ENCODE measurements at regions not wholly inside any gene's neighbourhood (a gene's known extent, or its start where the extent isn't known, plus 50 kb on each side); places are given as distances from the start of the nearest gene placed in this dataset.
A peak's percentile ranks its signal among the peaks of the same experiment; 100 is the strongest.

DNA sequence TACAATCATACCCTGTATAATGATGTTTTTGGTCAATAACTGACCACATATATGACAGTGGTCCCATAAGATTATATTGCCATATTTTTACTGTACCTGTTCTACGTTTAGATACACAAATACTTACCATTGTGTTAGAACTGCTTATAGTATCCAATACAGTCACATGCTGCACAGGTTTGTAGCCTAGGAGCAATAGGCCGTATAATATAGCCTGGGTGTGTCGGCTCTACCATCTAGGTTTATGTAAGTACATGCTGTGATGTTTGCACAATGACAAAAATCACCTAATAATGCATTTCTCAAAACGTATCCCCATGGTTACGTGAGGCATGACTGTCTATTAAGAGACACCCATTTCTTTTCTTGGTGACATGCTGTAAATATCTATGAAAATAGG is 55.0 kb upstream of the APCDD1 start:
- Histone ChIP-seq H3K4me3 (no peak overlapping the region), H3K27ac (no peak overlapping the region), H3K27me3 (no peaks in the 10 kb centered on the region)

DNA sequence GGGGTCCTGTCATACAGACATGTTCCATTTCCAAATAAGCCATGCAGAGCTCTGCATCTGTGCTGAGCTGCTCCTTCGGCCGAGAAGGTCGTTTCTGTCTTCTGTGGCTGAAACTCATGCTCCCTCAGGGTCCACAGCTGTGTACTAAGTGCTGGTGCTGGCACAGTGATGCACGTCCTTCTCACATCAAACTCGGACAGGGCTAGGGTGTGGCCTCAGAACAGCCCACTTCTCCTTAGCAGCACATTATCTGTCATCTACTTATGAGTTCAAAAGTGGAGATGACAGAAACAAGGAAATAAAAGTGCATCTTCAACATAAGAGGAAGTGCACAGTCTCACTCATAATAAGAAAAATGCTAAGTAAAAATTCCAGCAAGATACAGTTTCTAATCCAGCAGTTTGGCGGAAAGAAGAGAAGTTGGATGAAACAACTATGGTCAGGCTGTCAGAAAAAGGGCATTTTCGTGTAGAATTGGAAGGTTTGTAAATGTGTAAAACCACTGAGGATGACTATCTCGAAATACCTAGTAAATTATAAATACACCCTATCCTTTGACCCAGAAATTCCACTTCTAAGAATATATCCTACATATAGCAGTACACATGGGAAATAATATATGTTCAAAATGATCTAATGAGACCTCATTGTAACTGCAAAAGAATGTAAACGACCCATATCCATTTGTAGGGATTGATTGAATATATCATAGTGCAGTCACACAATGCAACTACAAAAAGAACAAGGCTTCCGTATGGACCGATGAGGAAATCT is 53.7 kb upstream of the APCDD1 start:
- peaks cover 0 to 14% (median 7%) of the 10 kb centered on the region in 4 donors for H3K4me1 ChIP-seq
- no peak overlapping the region for H3K27ac ChIP-seq
- H3K4me3 ChIP-seq: no peak overlapping the region
- H3K9me3 ChIP-seq: no peaks in the 10 kb centered on the region
- DNase-seq (no peak), ATAC-seq (ENCODE audit: low FRiP score in 2 of 2) (peak; percentile 74 to 76)
- no peak for TF ChIP-seq EP300 (IDR thresholded peaks at IDR 0.05)
- TF ChIP-seq, protein P1, sequence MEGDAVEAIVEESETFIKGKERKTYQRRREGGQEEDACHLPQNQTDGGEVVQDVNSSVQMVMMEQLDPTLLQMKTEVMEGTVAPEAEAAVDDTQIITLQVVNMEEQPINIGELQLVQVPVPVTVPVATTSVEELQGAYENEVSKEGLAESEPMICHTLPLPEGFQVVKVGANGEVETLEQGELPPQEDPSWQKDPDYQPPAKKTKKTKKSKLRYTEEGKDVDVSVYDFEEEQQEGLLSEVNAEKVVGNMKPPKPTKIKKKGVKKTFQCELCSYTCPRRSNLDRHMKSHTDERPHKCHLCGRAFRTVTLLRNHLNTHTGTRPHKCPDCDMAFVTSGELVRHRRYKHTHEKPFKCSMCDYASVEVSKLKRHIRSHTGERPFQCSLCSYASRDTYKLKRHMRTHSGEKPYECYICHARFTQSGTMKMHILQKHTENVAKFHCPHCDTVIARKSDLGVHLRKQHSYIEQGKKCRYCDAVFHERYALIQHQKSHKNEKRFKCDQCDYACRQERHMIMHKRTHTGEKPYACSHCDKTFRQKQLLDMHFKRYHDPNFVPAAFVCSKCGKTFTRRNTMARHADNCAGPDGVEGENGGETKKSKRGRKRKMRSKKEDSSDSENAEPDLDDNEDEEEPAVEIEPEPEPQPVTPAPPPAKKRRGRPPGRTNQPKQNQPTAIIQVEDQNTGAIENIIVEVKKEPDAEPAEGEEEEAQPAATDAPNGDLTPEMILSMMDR (IDR thresholded peaks at IDR 0.05): no peak
- TF ChIP-seq POLR2AphosphoS5 (IDR thresholded peaks at IDR 0.05): no peak
- no peak for TF ChIP-seq POLR2A (IDR thresholded peaks at IDR 0.05)
- H3K36me3 ChIP-seq: no peaks in the 10 kb centered on the region
- H3K27me3 ChIP-seq: no peaks in the 10 kb centered on the region
- 60 to 69% methylated on average over 10 to 11 of the region's 11 CpGs for WGBS, 2 donors

More for the DNA sequence above, 55.0 kb upstream of the APCDD1 start:
- peaks cover 0 to 12% (median 7%) of the 10 kb centered on the region in 4 donors for H3K4me1 ChIP-seq
- no peak for DNase-seq
- ATAC-seq (ENCODE audit: low FRiP score in 2 of 2): no peak
- TF ChIP-seq POLR2AphosphoS5 (IDR thresholded peaks at IDR 0.05): no peak
- TF ChIP-seq, protein P1 (IDR thresholded peaks at IDR 0.05): no peak
- no peak for TF ChIP-seq EP300 (IDR thresholded peaks at IDR 0.05)
- TF ChIP-seq POLR2A (IDR thresholded peaks at IDR 0.05): no peak
- no peaks in the 10 kb centered on the region for H3K36me3 ChIP-seq
- no peaks in the 10 kb centered on the region for H3K9me3 ChIP-seq
- WGBS, 2 donors: 74 to 94% methylated on average over 5 of the region's 5 CpGs

DNA sequence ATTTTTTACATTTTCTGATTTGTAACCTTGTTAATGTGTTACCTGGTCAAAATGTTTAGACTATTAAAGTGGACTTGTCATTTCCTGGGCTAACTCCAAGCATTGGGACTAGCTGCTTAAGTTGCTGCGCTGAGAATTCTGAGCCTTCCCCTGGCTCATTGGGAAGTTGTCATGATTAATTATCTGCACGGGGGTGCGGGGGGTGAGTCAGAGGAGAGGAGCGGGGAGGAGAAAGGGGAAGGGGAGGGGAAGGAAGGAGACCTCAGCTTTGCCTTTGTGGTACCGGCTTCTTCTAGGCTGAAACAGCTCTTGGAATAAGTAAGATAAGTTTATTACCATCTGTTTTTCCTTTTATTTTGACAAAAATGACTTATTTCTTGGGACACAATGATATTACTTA is 52.9 kb upstream of the APCDD1 start:
- WGBS, 2 donors: 3 to 4% methylated on average over 4 of the region's 5 CpGs
- no peak overlapping the region for H3K27ac ChIP-seq
- no peak overlapping the region for H3K4me3 ChIP-seq
- DNase-seq: no peak
- H3K9me3 ChIP-seq: no peaks in the 10 kb centered on the region
- no peak for TF ChIP-seq POLR2A (IDR thresholded peaks at IDR 0.05)
- TF ChIP-seq, protein P1 (IDR thresholded peaks at IDR 0.05): no peak
- no peak for TF ChIP-seq POLR2AphosphoS5 (IDR thresholded peaks at IDR 0.05)
- no peak for TF ChIP-seq EP300 (IDR thresholded peaks at IDR 0.05)
- H3K36me3 ChIP-seq: no peaks in the 10 kb centered on the region
- H3K4me1 ChIP-seq: peaks cover 0 to 19% (median 7%) of the 10 kb centered on the region in 4 donors
- no peaks in the 10 kb centered on the region for H3K27me3 ChIP-seq
- peak in 1 of 2 donors; percentile 33 for ATAC-seq (ENCODE audit: low FRiP score in 2 of 2)

DNA sequence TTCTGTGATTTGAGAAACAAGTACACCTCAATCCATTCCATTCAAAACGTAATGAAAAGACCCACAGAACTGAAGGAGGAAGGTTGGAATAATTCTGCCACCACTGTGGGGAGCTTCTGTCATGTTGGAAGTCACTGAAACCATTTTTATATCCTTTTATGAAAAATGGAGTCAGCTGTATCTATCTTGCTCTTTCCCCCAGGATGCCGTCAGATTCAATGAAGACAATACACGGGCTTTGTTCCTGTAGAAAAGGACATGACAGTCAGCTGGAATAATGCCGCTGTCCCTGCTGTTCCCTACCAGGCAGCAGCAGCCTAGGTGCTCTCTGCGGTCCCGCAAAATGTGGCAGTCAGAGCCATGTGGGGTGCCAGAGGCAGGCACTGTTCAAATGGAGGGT is 52.5 kb upstream of the APCDD1 start:
- H3K27me3 ChIP-seq: no peaks in the 10 kb centered on the region
- no peak overlapping the region for H3K27ac ChIP-seq
- TF ChIP-seq EP300 (IDR thresholded peaks at IDR 0.05) (no peak), POLR2AphosphoS5 (IDR thresholded peaks at IDR 0.05) (no peak)
- no peak overlapping the region for H3K4me3 ChIP-seq
- 82 to 83% methylated on average over 6 of the region's 6 CpGs for WGBS, 2 donors
- DNase-seq: no peak
- H3K4me1 ChIP-seq: peaks cover 0 to 19% (median 7%) of the 10 kb centered on the region in 4 donors
- no peaks in the 10 kb centered on the region for H3K9me3 ChIP-seq
- no peaks in the 10 kb centered on the region for H3K36me3 ChIP-seq
- no peak for ATAC-seq (ENCODE audit: low FRiP score in 2 of 2)

DNA sequence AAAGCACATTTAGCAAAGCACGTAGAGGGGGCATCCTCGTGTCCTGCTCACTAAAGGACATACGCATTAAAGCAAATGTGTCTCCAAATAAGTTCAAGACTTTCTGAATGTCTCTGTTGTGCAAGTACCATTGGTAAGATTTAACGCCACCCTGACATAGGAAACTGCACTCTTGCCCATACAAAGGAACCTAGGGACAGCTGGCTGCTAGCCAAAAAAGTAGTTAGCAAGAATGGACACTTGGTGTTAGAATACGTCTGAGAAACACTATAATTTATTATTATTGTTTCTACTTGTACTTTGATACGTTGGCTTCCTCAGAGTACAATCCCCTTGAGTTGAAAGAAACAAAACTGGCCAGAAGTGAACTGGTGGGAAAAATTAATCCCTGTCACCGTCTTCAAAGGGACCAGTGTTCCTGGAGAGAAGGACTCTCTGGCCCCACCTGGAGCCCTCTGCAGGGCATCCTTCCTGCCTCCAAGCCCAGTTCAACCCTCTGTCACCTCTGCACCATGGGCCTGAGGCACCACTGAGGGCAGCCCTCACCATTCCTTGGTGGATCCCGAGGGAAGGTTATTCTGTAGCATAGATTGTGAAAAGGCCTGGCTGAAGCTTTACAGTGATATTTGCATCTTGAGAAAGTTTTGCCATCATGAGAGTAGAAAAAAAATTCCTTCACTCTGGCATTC is 51.4 kb upstream of the APCDD1 start:
- no peak overlapping the region for H3K4me3 ChIP-seq
- TF ChIP-seq POLR2A (IDR thresholded peaks at IDR 0.05): no peak
- TF ChIP-seq EP300 (IDR thresholded peaks at IDR 0.05): no peak
- TF ChIP-seq POLR2AphosphoS5 (IDR thresholded peaks at IDR 0.05): no peak
- TF ChIP-seq, protein P1 (IDR thresholded peaks at IDR 0.05): no peak
- DNase-seq (no peak), ATAC-seq (ENCODE audit: low FRiP score in 2 of 2) (no peak)
- no peaks in the 10 kb centered on the region for H3K27me3 ChIP-seq
- WGBS, 2 donors: 87 to 91% methylated on average over 7 to 8 of the region's 8 CpGs
- H3K4me1 ChIP-seq: peaks cover 0 to 19% (median 7%) of the 10 kb centered on the region in 4 donors
- H3K27ac ChIP-seq: no peak overlapping the region
- H3K36me3 ChIP-seq: no peaks in the 10 kb centered on the region
- no peaks in the 10 kb centered on the region for H3K9me3 ChIP-seq
